ENCODE measurements at regions not wholly inside any gene's neighbourhood (a gene's known extent, or its start where the extent isn't known, plus 50 kb on each side); places are given as distances from the start of the nearest gene placed in this dataset.

DNA sequence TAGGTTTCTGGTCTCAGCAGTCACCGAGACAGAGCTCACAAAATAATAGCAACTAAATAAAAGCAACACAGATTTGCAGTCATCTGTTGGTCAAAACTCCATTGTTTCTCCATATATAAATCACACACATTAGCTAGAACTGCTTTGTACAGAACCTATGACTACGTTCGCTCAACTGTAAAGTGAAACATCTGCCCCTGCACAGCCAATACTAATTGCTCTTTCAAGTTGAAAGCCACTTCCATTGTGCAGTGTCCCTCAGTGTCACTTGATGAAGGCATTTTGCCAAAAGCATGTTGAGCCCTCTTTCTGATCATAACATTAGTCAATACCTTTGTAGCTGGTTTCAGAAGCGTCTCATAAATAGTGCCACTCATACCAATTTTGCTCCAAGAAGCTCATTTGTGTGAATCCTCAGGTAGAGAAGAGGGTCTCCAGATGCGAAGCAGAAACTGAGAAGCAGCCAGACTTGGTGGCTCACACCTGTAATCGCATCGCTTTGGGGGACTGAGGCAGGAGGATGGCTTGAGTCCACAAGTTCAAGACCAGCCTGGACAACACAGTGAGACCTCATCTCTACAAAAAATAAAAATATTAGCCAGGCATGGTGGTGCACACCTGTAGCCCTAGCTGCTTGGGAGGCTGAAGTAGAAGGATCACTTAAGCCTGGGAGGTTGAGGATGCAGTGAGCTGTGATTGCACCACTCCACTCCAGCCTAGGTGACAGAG lies 68.9 kb downstream of the PERP start:
- TF ChIP-seq, protein P1, sequence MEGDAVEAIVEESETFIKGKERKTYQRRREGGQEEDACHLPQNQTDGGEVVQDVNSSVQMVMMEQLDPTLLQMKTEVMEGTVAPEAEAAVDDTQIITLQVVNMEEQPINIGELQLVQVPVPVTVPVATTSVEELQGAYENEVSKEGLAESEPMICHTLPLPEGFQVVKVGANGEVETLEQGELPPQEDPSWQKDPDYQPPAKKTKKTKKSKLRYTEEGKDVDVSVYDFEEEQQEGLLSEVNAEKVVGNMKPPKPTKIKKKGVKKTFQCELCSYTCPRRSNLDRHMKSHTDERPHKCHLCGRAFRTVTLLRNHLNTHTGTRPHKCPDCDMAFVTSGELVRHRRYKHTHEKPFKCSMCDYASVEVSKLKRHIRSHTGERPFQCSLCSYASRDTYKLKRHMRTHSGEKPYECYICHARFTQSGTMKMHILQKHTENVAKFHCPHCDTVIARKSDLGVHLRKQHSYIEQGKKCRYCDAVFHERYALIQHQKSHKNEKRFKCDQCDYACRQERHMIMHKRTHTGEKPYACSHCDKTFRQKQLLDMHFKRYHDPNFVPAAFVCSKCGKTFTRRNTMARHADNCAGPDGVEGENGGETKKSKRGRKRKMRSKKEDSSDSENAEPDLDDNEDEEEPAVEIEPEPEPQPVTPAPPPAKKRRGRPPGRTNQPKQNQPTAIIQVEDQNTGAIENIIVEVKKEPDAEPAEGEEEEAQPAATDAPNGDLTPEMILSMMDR (IDR thresholded peaks at IDR 0.05), result no peak
- no peak for TF ChIP-seq POLR2A (IDR thresholded peaks at IDR 0.05)
- H3K27ac ChIP-seq, result no peak overlapping the region
- H3K27me3 ChIP-seq, result no peaks in the 10 kb centered on the region
- H3K4me1 ChIP-seq, result no peaks in the 10 kb centered on the region
- no peaks in the 10 kb centered on the region for H3K36me3 ChIP-seq
- no peak overlapping the region for H3K4me3 ChIP-seq
- no peak for DNase-seq
- no peaks in the 10 kb centered on the region for H3K9me3 ChIP-seq
- intact Hi-C loops (cut with DNase I; ENCODE audit: low total_unique reads), result no loop called here

All from uterus (tissue), 3 donors.